GM13977 (cell line): ENCODE measurements at regions not wholly inside any gene's neighbourhood (a gene's known extent, or its start where the extent isn't known, plus 50 kb on each side); places are given as distances from the start of the nearest gene placed in this dataset.

Experiments used
- DNase-seq: peaks from one replicate; pipeline ENCODE4 v3.0.0; 2012; ENCODE audit warnings: low spot score
- in situ Hi-C: fragments of 300-500 bp; cut with MboI; formaldehyde crosslinking; loops from one replicate; pipeline ENCODE4 v1.12.0; 2022; ENCODE audit warnings: low sequenced_read_pairs, low pct_unique_long_range_greater_than_20kb, mixed read lengths, inconsistent platforms; ENCODE audit not compliant: unreplicated experiment
- TF ChIP-seq, protein P1 (sequence below): IDR thresholded peaks from 2 replicates; pipeline ENCODE4 v1.5.1; 2012; ENCODE audit warnings: mild to moderate bottlenecking, control low read depth; ENCODE audit not compliant: insufficient read depth; ENCODE audit errors: extremely low read depth, missing control alignments

DNA sequence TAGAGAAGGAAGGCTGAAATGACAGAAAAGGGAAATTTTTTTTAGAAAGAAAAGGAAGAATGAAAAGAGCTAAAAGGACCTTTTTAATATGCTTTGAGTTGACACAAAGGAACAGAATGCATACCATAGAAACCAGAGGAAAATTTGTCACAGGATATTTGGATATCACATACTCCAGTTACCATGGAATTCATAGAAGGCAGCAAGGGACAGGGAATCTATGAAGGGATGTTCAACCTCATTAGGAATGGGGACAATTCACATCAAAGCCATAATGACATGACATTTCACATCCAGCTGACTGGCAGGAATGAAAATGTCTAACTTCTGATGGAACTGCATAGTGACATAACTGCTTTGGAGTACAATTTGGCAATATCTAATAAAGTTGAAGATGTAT is 469.4 kb downstream of the CCER1 start:
- in situ Hi-C loops, result no loop called here
- TF ChIP-seq, protein P1, sequence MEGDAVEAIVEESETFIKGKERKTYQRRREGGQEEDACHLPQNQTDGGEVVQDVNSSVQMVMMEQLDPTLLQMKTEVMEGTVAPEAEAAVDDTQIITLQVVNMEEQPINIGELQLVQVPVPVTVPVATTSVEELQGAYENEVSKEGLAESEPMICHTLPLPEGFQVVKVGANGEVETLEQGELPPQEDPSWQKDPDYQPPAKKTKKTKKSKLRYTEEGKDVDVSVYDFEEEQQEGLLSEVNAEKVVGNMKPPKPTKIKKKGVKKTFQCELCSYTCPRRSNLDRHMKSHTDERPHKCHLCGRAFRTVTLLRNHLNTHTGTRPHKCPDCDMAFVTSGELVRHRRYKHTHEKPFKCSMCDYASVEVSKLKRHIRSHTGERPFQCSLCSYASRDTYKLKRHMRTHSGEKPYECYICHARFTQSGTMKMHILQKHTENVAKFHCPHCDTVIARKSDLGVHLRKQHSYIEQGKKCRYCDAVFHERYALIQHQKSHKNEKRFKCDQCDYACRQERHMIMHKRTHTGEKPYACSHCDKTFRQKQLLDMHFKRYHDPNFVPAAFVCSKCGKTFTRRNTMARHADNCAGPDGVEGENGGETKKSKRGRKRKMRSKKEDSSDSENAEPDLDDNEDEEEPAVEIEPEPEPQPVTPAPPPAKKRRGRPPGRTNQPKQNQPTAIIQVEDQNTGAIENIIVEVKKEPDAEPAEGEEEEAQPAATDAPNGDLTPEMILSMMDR, result no peak

DNA sequence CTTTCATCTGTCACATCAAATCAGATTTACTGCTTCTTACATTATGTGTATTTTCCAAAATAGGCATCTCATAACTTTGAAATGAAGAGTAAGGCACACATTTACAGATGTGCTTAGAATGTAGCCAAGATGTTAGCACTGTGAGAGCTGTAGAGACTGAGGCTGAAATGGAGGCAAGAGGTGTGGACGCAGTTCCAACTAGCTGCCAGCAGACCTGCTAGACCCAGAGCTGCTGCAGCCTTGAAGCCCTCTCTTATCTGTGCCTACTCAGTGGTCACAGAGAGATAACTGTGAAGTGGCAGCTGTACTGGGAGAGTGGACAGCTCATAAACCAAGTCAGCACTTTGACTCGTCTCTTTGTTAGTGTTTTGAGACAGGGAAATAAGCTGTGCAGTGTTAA is 470.9 kb downstream of the CCER1 start:
- TF ChIP-seq, protein P1, result no peak
- in situ Hi-C loops, result no loop called here
- no peak for DNase-seq

More for the DNA sequence above, 469.4 kb downstream of the CCER1 start:
- no peak for DNase-seq

DNA sequence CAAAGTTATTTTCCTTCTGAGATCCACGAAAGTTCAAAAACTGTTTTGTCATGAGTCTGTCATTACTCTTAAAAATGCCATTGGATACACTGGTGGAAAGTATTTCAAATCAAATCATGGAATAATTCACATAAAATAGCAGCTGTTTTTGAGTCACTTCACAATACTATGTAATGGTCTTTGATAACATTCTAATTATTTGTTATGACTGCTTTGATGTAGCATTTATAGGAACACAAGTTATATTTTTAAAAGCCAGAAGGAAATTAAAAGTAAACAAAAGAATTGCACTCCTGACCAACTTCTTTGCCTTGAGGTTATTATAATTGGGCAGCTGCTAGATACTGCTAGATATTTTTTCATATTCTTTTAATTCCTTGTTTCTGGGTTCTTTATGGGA is 473.2 kb downstream of the CCER1 start:
- in situ Hi-C loops, result no loop called here
- TF ChIP-seq, protein P1, result no peak
- no peak for DNase-seq

DNA sequence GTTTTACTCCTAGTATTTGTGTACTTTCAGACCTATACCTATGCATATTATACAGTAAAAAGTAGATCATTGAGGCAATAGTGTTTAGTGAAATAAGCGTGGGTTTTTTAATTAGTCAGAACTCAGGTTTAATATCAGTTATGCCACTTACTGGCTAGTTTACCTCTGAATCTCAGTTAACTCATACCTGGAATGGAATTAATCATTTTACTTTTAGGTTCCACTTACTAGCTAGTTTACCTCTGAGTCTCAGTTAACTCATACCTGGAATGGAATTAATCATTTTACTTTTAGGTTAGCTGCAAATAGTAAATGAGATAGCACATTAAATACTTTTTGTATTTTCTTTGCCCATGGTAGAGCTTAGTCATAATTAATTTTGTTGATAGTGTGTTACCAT is 475.7 kb downstream of the CCER1 start:
- in situ Hi-C loops, result no loop called here
- DNase-seq, result no peak
- TF ChIP-seq, protein P1, result no peak

DNA sequence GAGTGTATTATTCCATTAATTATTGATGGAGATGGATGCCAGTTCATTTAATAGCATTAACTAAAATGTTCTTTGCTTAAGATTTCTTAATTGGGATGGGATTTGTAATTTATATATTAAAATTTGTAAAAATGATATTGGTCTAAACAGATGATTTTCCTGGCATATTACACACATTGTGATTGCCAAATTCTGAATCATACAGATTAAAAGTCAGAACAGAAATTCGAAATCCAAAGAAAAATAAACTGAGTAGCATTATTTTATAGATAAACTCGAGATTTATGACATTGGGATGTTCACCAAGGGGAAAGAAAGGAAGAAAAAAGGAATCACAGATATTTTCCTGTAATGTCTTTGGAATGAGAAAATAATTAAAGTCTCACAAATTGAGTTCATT is 481.1 kb downstream of the CCER1 start:
- no peak for DNase-seq
- TF ChIP-seq, protein P1, result no peak
- in situ Hi-C loops, result no loop called here

DNA sequence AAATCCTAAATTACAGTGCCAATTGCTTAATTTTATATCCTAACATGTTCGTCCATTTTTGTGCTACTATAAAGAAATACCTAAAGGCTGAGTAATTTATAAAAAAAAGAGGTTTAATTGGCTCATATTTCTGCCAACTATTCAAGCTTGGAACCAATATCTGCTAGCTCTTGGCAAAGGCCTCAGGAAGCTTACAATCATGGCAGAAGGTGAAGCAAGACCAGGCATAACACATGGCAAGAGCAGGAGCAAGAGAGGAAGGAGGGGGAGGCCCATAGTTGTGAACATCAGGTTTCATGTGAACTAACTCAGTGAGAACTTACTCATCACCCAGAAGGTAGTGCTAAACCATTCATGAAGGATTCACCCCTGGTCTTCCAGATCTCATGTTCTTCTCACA is 494.3 kb downstream of the CCER1 start:
- no peak for DNase-seq
- in situ Hi-C loops, result no loop called here
- TF ChIP-seq, protein P1, result no peak

DNA sequence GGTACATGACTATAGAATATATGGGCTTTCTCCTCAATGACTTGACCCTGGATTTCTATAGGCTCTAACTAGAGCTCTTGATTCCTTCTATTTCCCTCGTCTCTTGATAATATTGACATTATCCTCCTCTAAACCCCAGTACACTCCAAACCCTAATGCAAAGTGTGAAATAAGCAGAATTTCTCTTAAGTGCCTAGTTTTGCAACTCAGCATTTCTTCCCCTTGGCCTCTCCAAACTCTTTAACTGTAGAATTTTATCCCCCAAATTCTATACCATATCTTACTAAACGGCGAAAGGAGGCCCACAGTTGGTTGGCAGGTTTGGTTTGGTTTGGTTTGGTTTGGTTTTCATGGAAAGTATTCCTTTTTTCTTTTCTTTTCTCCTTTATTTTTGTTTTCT is 498.7 kb downstream of the CCER1 start:
- in situ Hi-C loops, result no loop called here
- DNase-seq, result no peak
- TF ChIP-seq, protein P1, result no peak
